ENCODE measurements at regions not wholly inside any gene's neighbourhood (a gene's known extent, or its start where the extent isn't known, plus 50 kb on each side); places are given as distances from the start of the nearest gene placed in this dataset.
"Not testable (repeated sequence)": the region's sequence is repeated elsewhere in the genome, so short reads cannot be mapped to it uniquely, and the experiment has no call there.

GRCh38 chr1:25019337-25020172 lies 89.5 kb upstream of the RUNX3 start:
- no peak for DNase-seq

DNA sequence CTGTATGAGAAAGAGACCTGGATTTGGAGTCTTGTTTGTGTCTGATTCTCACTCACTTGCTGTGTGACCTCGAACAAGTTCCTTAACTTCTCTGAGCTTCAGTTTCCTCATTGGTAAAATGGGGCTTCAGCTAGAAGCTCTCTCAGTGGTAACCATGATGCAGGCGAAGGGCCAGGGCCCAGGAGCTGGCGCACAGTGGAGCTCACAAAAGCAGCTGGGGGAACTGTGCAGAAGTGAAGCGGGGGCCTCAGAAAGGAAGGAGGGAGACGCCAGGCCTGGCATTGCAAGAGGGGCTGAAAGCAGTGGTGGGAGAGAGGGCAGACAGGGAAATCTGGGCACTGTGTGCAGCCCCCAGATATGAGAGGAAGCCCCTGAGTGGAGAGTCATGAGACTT lies 88.9 kb upstream of the RUNX3 start:
- DNase-seq: no peak

DNA sequence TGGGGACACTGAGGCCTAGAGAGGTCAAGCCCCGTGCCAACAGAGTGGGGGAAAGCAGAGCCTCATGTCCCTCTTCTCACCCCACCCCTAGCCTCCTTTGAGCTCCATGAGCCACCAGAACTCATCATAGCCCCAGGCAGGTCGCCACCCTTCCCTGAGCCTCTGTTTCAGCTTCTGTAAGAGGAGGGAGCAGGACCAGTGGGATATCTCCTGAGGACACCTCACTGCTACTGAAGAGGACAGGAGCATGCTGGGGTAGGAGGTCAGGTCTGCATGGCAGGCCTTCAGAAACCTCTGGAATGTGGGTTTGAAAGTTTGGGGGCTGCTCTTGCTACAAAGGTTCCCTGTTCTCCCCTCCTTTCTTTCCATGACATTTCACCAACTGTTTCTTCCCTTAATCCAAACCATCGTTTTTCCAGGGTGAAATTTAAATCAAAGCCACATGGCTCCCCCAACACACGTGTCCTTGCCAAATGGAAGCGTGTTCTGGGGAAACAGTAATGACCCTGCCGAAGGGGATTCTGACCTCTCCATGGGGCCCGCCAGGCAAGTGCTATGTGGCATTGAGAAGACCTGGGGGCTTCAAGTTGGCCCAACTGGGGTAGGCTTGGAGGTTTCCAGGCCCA lies 88.1 kb upstream of the RUNX3 start:
- DNase-seq: no peak

DNA sequence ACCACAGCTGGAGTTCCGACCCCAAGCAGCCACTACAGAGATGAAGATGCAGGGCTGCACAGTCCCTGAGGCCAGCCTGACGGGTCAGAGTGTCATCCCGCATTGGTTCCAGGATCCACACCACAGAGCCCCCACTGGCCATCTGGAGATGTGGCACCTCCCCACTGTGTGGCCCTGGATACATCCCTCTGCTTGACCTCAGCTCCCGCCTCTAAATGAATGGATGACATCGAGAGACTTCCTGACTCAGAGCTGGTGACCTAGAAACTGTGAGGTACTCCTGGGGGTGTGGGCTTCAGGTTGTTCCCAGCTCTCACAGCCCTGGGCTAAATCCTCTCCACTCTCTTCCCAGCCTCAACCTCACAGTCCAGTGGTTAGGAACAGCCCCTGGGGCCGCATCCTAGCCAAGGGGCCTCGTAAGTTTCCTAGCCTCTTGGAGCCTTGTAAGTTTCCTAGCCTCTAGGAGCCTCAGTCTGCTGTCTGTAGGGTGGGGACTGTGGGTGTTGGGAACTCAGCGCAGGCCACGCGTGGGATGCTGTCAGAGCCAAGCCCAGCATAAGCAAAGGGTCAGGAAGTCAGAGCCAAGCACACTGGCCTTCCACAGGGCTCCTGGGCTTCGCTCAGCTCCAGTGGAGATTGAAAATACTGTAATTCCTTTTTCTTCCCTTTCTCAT lies 87.5 kb upstream of the RUNX3 start:
- DNase-seq: no peak

- DNase-seq: no peak
These were observed 83.2 kb upstream of the RUNX3 start for GRCh38 chr1:25012966-25013962.

- DNase-seq: no peak
These were observed 82.0 kb upstream of the RUNX3 start for GRCh38 chr1:25011943-25012638.

DNA sequence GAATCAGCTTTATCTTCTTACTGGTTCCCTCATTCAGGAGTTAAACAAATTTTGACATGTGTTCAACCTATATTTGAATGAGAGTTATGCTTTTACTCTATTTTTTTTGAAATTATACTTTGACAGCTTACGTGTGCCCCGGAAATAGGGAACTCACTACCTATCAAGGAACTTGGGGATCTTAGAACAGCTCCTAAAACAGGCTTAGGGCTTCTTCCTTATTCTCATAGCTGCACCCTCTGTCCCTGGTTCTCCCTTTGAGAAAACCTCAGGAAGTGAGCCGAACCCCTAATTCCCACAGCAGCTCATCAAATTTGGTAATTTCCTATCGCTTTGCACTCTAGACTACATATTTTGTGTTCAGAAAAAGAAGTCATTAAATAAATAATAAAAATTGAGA lies 81.2 kb upstream of the RUNX3 start:
- no peak for DNase-seq

- DNase-seq: no peak
These were observed 79.7 kb upstream of the RUNX3 start for GRCh38 chr1:25009671-25010262.

GRCh38 chr1:25008192-25008485 lies 78.1 kb upstream of the RUNX3 start:
- no peak for DNase-seq

DNA sequence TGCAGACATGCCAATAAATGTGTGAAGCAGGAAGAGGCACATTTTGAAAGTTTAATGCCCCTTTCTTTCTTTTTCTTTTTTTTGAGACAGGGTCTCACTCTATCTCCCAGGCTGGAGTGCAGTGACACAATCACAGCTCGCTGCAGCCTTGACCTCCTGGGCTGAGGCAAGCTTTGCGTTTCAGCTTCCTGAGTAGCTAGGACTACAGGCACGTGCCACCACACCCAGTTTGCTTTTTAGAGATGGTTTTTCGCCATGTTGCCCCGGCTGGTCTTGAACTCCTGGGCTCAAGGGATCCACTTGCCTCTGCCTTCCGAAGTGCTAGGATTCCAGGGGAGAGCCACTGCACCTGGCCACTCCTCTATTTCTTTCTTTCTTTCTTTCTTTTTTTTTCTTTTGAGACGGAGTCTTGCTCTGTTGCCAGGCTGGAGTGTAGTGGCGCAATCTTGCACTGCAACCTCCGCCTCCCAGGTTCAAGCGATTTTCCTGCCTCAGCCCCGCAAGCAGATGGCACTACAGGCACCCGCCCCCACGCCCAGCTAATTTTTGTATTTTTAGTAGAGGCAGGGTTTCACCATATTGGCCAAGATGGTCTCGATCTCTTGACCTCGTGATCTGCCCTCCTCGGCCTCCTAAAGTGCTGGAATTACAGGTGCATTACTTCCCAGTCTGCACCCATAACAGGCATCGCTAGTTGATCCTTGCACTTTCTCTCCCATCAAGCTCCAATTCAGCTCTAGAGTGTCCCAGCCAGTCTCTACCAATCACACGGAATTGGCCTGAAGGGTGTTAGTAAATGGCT lies 77.5 kb upstream of the RUNX3 start:
- not testable (repeated sequence) for DNase-seq

DNA sequence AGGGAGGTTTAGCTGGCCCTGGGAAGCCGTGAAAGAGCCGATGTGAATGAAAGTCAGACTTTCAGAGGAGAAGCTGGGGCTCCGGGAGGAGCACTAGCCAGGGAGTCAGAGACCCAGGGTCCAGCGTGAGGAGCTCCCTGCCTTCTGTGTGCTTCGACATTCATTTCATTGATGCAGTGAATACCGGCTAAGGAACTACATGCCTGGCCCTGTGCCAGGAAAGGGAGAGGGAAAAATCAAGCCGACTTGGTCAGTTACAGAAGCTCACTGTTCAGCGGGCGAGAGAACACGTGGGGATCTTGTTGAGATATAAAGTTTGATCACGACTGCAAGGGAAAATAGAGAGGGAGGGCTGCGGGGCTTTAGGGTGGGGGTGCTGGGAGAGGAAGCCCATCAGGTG lies 76.7 kb upstream of the RUNX3 start:
- DNase-seq: no peak

GRCh38 chr1:25004355-25004754 lies 74.3 kb upstream of the RUNX3 start:
- no peak for DNase-seq

DNA sequence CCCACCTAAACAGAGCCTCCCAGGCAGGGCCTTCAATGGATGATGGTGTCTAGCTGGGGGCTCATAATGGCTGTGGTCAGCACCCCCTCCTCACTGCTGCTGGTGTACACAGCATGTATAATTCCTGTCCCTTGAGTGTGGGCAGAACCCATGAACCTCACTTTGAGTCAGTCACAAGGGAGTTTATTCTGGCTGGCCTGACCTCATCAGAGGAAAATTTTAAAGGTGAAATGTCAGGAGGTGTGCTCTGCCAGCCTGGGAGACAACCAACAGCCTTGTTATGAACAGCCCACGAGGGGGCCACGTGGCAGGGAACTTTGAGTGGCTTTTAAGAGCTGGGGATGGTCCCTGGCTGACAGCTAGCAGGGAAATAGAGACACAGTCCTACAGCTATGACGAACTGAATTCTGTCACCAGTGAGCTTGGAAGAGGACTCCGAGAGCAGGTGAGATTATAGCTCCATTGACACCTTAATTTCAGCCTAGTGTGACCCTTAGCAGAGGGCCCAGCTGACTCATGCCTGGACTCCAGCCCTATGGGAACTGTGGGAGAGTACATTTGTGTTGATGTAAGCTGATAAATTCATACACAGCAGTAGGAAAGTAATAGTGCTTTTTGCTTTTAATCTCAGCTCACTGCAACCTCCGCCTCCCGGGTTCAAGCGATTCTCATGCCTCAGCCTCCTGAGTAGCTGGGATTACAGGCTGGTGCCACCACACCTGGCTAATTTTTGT lies 73.5 kb upstream of the RUNX3 start:
- no peak for DNase-seq

GRCh38 chr1:25003000-25003399 lies 72.9 kb upstream of the RUNX3 start:
- no peak for DNase-seq

DNA sequence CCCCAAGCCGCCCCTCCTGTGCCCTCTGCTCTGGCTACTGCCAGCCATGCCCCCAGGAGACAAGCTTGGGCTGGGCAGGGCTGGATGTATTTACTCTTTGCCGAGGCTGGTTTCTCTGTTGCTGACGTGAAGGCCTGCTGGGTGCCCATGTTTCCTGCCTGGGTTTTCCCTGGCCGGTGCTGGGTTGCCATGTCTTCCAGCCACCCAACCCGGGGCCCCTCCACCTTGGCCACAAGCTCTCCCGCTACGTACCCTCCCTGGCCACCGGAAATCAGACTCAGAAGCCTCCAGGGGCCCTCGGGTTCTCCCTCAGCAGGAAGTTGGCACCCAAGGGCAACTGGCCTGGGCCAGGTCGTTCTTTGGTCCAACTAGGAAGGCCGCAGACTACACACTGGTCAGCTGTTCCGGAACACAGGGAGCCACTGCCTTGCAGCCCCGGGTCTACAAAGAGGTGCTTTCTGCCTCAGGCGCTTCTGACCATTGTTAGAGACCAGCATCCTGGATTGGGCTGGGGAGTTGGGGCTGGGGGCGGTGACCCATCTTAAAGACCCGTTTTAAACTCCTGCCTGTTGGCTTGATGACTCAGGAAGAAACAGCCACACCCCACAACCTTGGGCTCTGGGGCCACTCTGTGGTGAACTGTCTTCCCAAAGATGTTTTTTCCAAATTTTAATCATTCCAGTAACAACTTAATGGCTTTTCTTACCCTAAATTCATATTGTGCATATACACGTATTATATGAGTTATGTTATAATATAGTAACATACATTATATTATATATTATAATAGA lies 71.2 kb upstream of the RUNX3 start:
- DNase-seq: no peak

DNA sequence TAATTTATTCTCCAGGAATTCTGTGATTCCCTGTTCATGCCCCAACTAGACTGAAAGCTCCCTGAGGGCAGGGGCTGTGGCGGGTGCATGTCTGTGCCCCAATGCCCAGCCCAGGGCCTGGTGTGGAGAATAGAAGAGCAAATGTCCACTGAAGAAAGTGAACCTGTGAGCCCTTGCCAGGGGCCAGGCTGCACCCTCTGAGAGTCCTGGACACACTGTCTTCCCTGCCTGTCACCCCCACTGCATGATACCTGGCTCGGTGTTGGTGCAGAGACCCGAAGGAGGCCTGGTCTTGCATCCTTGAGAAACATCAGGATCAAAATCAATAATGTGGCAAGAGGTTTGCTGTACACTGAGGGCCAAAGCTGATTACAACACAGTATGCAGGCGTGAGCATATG lies 69.8 kb upstream of the RUNX3 start:
- DNase-seq: no peak

GRCh38 chr1:24999426-24999825 lies 69.3 kb upstream of the RUNX3 start:
- DNase-seq: no peak

GRCh38 chr1:24998563-24999245 lies 68.6 kb upstream of the RUNX3 start:
- no peak for DNase-seq

Data from NCI-H1092 (cell line).